CD4-positive, alpha-beta T cell treated with Interleukin-6 for 4 hours (primary cell): ENCODE measurements at regions not wholly inside any gene's neighbourhood (a gene's known extent, or its start where the extent isn't known, plus 50 kb on each side); places are given as distances from the start of the nearest gene placed in this dataset.

Experiments used
- DNase-seq: peaks from one replicate; pipeline ENCODE4 v3.0.0-alpha.2; 2020; ENCODE audit warnings: mixed read lengths

- DNase-seq = no peak
These were observed 101.5 kb upstream of the KL start for GRCh38 chr13:32914686-32915085.

GRCh38 chr13:32917504-32917903 is 98.7 kb upstream of the KL start:
- no peak for DNase-seq

DNA sequence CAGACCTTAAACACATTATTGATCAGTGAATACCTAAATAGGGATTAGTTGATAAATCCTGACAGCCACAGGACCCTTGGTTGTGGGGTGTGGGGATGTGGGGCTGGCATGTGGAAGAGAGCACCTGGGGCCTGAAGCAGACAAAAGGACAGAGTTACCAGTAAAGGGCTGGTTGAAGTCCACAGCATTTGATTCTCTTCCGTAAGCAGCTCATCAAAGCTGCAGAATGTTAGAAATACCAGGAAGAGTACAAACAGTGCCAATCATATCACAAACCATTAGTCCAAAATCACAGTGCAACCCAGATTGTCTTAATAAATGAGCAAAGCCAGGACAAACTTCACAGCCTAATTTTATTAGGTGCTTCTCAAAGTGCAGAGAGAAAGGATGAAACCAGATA is 92.5 kb upstream of the KL start:
- DNase-seq = no peak

- no peak for DNase-seq
These were observed 91.3 kb upstream of the KL start for GRCh38 chr13:32924886-32925285.

- DNase-seq = no peak
These were observed 90.7 kb upstream of the KL start for GRCh38 chr13:32925506-32925905.

- no peak for DNase-seq
These were observed 83.8 kb upstream of the KL start for GRCh38 chr13:32932376-32932775.

GRCh38 chr13:32936716-32937115 is 79.5 kb upstream of the KL start:
- no peak for DNase-seq

DNA sequence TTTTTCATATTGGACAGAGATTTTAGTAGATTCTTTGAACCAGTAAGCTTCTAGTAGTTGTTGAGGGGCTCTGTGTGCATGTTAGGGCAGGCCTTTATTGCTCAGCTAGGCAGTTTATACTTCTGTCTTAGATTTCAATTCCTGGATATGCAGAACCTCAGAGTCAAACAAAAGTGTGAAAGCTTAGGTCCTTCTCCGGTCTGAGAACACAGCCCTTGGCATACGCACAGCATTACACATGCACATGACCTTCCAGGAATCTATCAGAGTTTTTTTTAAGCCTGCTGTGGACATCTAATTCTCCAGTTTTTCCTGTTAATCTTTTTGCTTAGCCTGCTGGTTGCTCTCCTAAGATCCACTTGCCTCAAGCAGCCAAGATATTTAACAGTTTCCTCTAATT is 77.9 kb upstream of the KL start:
- no peak for DNase-seq

GRCh38 chr13:32938907-32939306 is 77.3 kb upstream of the KL start:
- no peak for DNase-seq

- DNase-seq = no peak
These were observed 75.6 kb upstream of the KL start for GRCh38 chr13:32940601-32941000.

GRCh38 chr13:32941368-32941767 is 74.9 kb upstream of the KL start:
- DNase-seq = no peak

DNA sequence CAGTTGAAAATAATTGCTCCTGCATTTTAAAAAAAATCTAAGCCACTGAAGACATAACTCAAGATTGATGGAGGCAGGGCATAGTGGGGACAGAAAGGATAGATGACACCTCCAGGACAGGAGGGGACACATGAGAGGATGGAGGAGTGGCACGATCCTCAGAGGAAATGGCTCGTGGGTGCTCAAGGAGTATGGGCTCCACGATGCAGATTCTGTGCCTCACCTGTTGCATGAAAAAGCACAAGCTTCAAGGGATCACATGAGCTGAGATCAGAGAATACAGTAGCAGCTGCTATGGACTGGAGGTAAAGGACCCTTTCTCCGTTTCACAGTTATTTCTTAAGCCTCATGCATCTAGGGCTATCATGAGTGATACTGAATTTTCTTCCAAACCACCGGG is 69.7 kb upstream of the KL start:
- no peak for DNase-seq

DNA sequence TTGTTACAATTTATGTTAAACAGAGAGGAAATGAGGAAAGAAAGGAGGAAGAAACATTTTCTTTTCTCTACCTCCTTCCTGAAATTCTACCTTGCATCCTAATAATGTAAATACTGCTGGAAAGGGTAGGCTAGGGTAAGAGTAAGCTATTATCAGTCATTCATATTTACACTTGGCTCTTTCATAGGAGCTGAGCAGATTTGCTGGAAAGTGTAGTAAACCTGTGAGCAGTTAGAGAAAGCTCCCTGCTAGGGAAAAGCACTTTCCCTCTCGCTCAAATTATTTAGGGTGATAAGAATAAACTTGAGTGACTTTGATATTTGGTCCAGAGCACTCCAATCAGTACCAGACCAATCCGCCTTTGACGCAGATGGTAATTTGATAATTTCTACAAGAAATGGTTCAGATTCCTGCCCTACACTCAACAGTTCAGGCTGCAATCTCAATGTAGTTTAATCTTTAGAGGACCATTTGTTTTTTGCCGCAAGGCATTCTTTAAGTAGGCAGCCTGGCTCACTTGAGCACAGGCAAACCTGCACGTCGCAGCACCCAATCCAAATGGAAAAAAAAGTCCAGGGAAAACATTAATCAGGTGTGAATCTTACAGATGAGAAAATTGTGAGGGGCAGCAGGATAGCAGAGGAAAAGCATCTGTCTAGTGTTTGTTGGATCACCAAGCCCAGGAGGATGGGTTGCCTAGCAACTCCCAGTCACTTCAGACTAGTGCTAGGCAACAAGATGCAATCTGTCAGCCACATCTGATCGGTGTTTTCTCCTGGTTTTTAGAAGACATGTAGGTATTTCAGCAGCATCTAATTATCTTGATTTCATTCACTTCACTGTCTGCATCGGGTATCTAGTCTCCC is 68.6 kb upstream of the KL start:
- no peak for DNase-seq

DNA sequence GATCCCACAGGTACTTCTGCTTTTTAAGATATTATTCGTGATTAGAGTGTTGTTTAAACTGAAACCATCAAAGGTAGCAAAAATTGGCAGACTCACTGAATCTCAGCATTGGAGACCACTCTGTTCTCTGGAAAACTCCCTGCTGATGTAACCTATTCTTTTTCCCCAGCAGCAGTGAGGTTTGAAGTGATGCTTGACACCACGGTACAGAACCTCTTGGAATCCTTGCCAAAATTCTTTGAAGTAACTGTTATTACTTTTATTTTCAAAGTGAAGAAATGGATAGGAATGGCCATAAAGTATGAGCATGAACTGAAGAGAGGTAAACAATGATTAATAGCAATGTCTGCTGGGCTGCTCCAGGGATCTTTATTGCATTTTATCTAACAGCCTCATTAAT is 66.4 kb upstream of the KL start:
- DNase-seq = no peak

- DNase-seq = no peak
These were observed 64.6 kb upstream of the KL start for GRCh38 chr13:32951580-32951979.

- DNase-seq = no peak
These were observed 60.2 kb upstream of the KL start for GRCh38 chr13:32955881-32956594.

DNA sequence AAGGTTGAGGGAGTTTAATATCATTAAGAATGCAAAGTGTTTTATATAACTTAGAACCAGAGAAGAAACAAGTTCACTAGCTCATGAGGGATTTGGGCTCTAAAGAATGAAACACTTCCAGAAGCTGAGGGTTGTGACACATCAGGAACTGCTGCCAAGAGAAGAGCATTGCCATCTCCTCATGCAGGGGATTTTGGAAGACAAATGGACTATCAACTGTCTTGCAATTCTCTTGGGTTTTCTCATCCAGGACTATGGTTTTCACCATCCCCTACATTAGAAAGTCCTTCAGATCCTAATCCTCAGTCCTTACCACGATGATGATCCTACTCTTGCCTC is 59.7 kb upstream of the KL start:
- no peak for DNase-seq

GRCh38 chr13:32960626-32961025 is 55.6 kb upstream of the KL start:
- DNase-seq = no peak

DNA sequence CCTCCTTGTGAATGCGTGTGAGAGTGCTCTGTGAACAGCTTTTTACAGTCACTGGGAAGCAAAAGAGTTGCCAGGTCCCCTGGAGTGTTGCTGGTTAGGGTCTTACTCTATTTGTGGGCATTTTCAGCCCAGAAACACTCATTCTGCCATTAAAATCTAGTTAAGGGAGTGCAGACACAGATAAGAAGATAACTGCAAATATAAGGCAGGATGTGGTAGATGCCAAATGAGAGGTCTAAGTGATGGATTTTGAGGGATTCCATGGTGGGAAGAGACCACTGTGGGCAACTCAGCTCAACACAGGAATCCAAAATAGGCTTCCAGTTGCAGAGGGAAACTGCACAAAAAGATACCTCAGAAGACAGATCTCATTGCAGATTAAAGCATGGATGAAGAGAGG is 54.5 kb upstream of the KL start:
- no peak for DNase-seq

DNA sequence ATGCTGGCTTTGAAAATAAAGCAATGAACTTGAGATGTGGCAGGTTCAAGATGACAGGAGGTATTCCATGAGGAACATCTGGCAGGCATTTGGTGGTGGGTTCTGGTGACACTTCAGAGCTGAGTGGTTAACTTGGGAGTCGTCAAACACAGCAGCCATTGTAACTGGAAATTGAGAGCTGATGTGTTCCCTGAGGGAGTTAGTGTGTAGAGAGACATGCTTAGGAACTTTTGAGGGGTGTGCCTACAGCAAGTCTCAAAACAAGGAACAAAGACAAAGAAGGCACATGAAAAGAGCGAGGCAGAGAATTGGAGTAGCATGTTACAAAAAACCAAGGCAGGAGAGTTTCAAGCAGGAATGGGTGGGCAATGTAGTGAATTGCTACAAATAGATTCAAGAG is 53.9 kb upstream of the KL start:
- no peak for DNase-seq

DNA sequence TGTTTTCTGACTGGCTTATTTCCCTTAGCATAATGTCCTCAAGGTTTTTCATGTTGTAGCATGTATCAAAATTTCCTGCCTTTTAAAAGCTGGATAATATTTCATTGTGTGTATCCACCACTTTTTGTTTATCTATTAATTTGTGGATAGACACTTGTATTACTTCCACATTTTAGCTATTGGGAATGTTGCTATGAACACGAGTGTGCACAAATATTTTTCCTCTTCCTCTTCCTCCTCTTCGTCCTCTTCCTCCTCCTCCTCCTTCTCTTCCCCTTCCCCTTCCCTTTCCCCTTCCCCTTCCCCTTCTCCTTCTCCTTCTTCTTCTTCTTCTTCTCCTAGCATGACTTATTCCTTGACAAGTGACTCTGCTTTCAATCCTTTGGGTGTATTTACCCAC is 51.2 kb upstream of the KL start:
- no peak for DNase-seq
